ENCODE measurements at regions not wholly inside any gene's neighbourhood (a gene's known extent, or its start where the extent isn't known, plus 50 kb on each side); places are given as distances from the start of the nearest gene placed in this dataset.

- Histone ChIP-seq H2AFZ (ENCODE audit: low read length) (no peak overlapping the region), H4K20me1 (ENCODE audit: low read length) (no peaks in the 10 kb centered on the region), H3K4me2 (ENCODE audit: low read length) (no peak overlapping the region), H3K36me3 (ENCODE audit: low read depth, low read length) (no peaks in the 10 kb centered on the region; the same call in 1 of the 2 replicates), H3K79me2 (ENCODE audit: low read length) (no peaks in the 10 kb centered on the region), H3K4me1 (ENCODE audit: insufficient read depth, low read length) (peaks cover 4% of the 10 kb centered on the region; the same call in 1 of the 2 replicates), H3K27me3 (ENCODE audit: low read length) (no peaks in the 10 kb centered on the region), H3K4me3 (ENCODE audit: low read length) (no peak overlapping the region), H3K9me2 (replicated peaks; ENCODE audit: low read length) (no peaks in the 10 kb centered on the region), H3F3A (ENCODE audit: low read length, unreplicated experiment) (no peaks in the 10 kb centered on the region), H3K27ac (ENCODE audit: low read length) (no peak overlapping the region), H3K9ac (ENCODE audit: low read length) (no peak overlapping the region), H3K9me3 (ENCODE audit: low read length) (no peaks in the 10 kb centered on the region)
- ATAC-seq, result no peak
- intact Hi-C loops (cut with micrococcal nuclease), result no loop called here
- no peak for TF ChIP-seq CTCF (conservative IDR thresholded peaks at IDR 0.05; ENCODE audit: low read depth, low read length)
- no peak for TF ChIP-seq EZH2 (IDR thresholded peaks at IDR 0.05; ENCODE audit: low read length, unreplicated experiment)
- no peak for TF ChIP-seq EZH2phosphoT487 (IDR thresholded peaks at IDR 0.05; ENCODE audit: borderline replicate concordance, low read length)
- no peak for DNase-seq
- BruUV-seq (replicated peaks), result no TSS peak
- ChIA-PET CTCF (no interaction called here), POLR2A (ENCODE audit: unreplicated experiment) (no interaction called here)
Observed at GRCh38 chr2:14905571-14905970, 273.1 kb downstream of the LRATD1 start.

GRCh38 chr2:14907014-14907612, 274.6 kb downstream of the LRATD1 start:
- no peaks in the 10 kb centered on the region for H3K27me3 ChIP-seq (ENCODE audit: low read length)
- peak; percentile 33 for DNase-seq
- H3K27ac ChIP-seq (ENCODE audit: low read length), result no peak overlapping the region
- no peaks in the 10 kb centered on the region for H4K20me1 ChIP-seq (ENCODE audit: low read length)
- ChIA-PET POLR2A (ENCODE audit: unreplicated experiment) (no interaction called here), CTCF (no interaction called here)
- H3K4me3 ChIP-seq (ENCODE audit: low read length), result no peak overlapping the region
- H3K4me2 ChIP-seq (ENCODE audit: low read length), result no peak overlapping the region
- no peak overlapping the region for H2AFZ ChIP-seq (ENCODE audit: low read length)
- H3K9ac ChIP-seq (ENCODE audit: low read length), result no peak overlapping the region
- no peaks in the 10 kb centered on the region for H3F3A ChIP-seq (ENCODE audit: low read length, unreplicated experiment)
- H3K9me3 ChIP-seq (ENCODE audit: low read length), result no peaks in the 10 kb centered on the region
- no peaks in the 10 kb centered on the region; the same call in 1 of the 2 replicates for H3K36me3 ChIP-seq (ENCODE audit: low read depth, low read length)
- ATAC-seq, result no peak; the same call in 1 of the 2 replicates
- no TSS peak for BruUV-seq (replicated peaks)
- H3K9me2 ChIP-seq (replicated peaks; ENCODE audit: low read length), result no peaks in the 10 kb centered on the region
- no peaks in the 10 kb centered on the region for H3K79me2 ChIP-seq (ENCODE audit: low read length)
- intact Hi-C loops (cut with micrococcal nuclease), result no loop called here
- peaks cover 4% of the 10 kb centered on the region; the same call in 1 of the 2 replicates for H3K4me1 ChIP-seq (ENCODE audit: insufficient read depth, low read length)
- TF ChIP-seq CTCF (conservative IDR thresholded peaks at IDR 0.05; ENCODE audit: low read depth, low read length), result peak; percentile 65
- no peak for TF ChIP-seq EZH2phosphoT487 (IDR thresholded peaks at IDR 0.05; ENCODE audit: borderline replicate concordance, low read length)

- no peak overlapping the region for H3K27ac ChIP-seq (ENCODE audit: low read length)
- H3K79me2 ChIP-seq (ENCODE audit: low read length), result no peaks in the 10 kb centered on the region
- BruUV-seq (replicated peaks), result no TSS peak
- intact Hi-C loops (cut with micrococcal nuclease), result no loop called here
- ChIA-PET POLR2A (ENCODE audit: unreplicated experiment) (no interaction called here), CTCF (no interaction called here)
- H3K9ac ChIP-seq (ENCODE audit: low read length), result no peak overlapping the region
- H4K20me1 ChIP-seq (ENCODE audit: low read length), result no peaks in the 10 kb centered on the region
- H3K4me3 ChIP-seq (ENCODE audit: low read length), result no peak overlapping the region
- no peak overlapping the region for H3K4me2 ChIP-seq (ENCODE audit: low read length)
- no peaks in the 10 kb centered on the region for H3K27me3 ChIP-seq (ENCODE audit: low read length)
- H3K36me3 ChIP-seq (ENCODE audit: low read depth, low read length), result no peaks in the 10 kb centered on the region
- DNase-seq, result no peak
- no peak for ATAC-seq
- no peak overlapping the region for H2AFZ ChIP-seq (ENCODE audit: low read length)
- H3K9me3 ChIP-seq (ENCODE audit: low read length), result no peaks in the 10 kb centered on the region
- H3F3A ChIP-seq (ENCODE audit: low read length, unreplicated experiment), result no peaks in the 10 kb centered on the region
- TF ChIP-seq EZH2 (IDR thresholded peaks at IDR 0.05; ENCODE audit: low read length, unreplicated experiment) (no peak), EZH2phosphoT487 (IDR thresholded peaks at IDR 0.05; ENCODE audit: borderline replicate concordance, low read length) (no peak), CTCF (conservative IDR thresholded peaks at IDR 0.05; ENCODE audit: low read depth, low read length) (no peak)
- no peaks in the 10 kb centered on the region for H3K9me2 ChIP-seq (replicated peaks; ENCODE audit: low read length)
- no peaks in the 10 kb centered on the region for H3K4me1 ChIP-seq (ENCODE audit: insufficient read depth, low read length)
Observed at GRCh38 chr2:14909795-14910194, 277.3 kb downstream of the LRATD1 start.

All from PC-3 (cell line).